Occipital lobe (tissue), 1 donor: ENCODE measurements at regions not wholly inside any gene's neighbourhood (a gene's known extent, or its start where the extent isn't known, plus 50 kb on each side); places are given as distances from the start of the nearest gene placed in this dataset.

Experiments
- DNase-seq: peaks from one replicate; lab custom pipeline; 2025; lab: John Stamatoyannopoulos, UW

DNA sequence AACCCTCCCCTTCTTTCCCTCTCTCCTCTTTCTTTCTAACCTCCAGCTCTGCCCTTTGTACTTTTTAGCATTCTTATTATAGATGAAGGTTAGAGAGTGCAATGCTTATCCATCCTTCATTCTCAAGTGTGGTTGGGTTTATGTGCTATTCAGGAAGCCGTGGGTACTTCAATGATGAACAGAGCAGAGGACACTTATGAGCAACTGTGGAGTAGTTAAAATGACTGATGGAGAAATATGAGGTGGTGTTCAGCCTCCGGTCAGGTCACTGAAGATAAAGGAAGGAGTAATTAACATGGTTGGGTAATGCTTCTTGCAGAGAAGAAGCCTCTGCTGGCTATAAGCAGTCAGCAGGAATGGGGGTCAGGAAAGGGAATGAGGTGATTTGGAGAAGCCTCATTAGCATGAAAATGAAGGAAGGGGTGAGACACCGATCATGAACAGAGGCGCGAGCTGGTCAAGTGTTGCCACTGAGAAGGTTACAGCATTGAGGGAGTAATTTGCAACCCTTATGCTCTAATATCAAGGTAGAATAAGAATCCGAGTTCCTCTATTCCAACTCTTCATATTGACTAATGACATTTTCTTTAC lies 174.7 kb downstream of the LPIN1 start:
- DNase-seq = no peak

DNA sequence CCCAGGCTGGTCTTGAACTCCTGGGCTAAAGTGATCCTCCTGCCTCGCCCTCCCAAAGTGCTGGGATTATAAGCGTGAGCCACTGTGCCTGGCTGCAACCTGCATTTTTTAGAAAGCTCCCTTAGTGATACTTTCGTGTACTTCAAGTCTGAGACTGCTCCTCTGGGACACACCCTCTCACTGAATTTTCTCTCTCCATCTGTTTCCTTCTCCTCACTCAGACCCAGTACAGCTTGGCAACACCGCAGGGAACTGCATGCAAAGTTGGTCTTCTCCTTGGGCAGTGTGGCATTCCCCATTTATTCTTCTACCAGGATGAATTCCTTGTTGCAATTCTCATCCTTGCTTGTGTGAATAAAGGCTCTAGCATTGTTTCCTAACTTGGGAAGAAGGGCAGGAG lies 175.9 kb downstream of the LPIN1 start:
- DNase-seq = no peak

DNA sequence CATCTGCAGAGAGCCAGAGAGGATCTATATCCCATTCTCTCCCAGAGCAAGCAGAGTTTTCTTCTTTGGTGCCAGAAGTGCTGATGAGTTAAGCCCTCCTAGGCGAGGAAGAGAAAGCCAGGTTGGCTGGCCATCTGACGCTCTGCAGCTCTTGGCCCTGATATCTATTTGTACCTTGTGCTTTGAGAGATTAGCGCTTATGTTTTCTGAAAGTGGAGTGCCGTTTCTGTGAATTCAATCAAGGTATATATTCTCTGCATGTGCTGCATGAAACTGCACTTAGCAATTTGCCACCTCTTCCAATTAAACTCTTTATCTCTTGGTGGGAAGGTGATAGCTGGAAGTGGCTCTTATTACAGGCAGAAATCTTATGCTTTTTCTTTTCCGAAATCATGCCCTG lies 177.5 kb downstream of the LPIN1 start:
- DNase-seq = no peak

DNA sequence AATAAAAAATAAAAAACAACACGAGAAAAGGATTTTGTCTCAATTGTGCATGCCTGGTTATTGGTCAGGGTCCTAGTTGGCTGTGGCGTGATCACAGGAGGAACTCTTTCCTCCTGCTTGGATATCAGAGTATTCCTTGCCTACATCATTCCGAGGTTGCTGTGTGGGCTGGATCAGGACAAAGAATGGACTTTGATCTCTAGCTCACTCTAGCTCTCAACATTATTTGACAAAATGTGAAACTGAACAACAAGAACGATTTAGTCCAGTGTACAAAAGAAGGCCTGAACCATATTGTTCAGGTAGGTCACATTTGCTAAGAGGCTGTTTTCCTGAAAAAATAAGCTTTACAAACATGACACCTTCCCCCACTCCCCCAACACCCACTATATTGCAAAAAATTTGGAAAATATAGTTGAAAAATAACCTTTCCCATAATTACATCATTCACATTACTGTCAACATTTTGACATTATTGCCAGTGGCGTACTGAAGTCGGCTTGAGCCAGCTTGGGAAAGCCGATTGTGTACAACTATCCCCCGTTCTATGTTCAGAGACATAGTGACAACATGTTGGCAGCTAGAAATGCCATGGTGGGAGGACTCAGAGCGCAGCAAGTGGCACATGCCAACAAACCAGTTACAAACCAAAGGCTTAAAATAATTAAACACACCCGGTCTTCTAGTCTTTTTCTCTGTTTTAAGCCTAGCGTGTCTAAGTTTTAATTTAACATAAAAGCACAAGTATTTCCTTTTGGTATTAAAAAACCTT lies 179.0 kb downstream of the LPIN1 start:
- no peak for DNase-seq

DNA sequence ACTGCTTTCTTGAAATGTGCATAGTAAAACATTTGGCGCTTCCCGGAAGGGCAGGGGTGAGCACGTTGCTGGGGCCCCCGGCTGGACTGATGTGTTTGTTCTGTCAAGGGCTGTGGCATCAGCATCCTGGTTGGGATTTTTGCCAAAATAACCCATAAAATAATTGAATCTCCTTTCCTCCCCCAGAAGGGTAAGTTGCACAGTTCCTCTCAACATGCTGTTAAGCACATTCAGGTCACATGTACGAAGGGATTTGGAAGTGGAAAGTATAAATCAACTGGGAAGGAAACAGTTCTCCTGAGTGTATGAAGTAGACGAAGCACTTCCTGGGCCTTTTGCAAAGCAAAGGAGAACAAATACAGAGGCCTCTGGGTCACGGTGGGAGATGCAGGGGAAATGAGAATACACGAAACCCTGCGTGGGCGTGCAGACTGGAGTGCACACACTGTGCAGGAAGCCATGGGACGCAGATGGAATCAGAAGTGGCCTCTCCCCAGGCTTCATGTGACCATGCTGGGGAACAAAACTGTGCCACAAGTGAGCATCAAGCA lies 183.9 kb downstream of the LPIN1 start:
- DNase-seq = no peak

DNA sequence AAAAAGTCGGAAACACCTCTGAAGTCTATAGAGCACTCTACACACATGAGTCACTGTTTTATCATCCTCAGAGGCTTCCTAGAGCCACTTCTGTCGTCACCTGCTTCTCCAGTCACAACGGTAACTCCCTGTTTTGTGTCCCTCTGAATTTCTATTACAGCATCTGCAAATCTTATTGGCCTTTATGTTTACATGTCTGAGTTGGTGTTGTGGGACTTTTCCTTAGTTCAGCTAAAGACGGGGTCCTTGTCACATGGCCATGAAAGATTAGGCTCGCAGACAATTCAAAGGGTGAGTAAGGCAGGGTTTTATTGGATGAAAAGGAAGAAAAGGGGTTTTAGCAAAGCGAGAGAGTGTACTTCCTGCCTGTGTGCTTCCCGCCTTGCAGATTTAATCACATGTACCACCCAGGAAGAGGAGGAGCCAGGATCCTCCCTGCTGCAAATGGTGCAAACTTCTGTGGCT lies 185.6 kb downstream of the LPIN1 start:
- DNase-seq = no peak

DNA sequence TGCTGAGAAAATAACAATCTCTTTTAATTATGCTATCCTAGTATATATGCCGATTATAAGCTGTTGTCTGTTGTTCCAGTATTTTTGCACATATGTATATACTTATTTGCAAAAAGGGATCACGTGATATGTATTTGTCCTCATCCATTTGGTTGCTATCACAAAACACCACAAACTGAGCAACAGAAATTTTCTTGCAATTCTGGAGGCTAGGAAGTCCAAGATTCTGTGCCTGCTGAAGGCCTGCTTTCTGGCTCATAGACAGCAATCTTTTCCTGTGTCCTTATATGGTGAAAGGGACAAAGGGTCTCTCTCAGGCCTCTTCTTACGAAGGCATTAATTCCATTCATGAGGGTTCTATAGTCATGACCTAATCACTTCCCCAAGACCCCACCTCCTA lies 186.5 kb downstream of the LPIN1 start:
- no peak for DNase-seq

DNA sequence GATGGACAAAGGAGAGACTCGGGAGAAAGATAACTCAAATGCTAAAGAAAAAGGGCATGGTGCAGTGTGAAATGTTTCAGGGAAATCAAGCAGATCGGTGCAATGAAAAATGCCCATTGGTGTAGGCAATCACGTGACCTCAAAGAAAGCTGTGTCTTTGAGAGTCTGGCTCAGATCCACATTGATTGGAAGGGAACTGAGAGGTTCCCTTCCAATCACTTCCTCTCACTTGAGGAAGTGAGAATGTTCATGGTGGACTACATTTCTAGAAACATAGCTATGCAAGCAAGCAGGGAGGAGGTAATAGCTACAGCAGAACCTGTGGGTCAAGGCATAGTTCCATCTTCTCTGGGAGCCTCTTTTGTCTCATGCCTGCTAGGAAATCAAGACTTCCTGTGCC lies 187.4 kb downstream of the LPIN1 start:
- no peak for DNase-seq

DNA sequence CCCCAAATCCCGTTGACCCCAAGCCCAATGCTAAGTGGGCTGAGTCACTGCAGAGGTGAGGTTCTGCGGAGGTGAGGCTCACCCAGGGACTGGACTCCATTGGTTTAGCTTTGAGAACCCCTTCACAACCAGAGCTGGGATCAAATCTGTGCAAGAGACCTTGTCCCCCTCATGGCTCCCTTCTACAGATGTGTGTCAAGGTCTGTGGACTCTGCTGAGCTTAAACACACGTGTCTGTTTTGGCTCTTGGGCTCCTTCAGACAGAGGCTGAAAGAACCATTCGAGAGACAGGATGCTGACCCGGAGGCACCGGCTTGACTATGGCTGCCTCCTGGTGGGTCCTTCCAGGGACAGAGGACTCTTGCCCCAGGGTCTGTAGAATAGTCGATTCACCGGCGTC lies 190.3 kb downstream of the LPIN1 start:
- no peak for DNase-seq

DNA sequence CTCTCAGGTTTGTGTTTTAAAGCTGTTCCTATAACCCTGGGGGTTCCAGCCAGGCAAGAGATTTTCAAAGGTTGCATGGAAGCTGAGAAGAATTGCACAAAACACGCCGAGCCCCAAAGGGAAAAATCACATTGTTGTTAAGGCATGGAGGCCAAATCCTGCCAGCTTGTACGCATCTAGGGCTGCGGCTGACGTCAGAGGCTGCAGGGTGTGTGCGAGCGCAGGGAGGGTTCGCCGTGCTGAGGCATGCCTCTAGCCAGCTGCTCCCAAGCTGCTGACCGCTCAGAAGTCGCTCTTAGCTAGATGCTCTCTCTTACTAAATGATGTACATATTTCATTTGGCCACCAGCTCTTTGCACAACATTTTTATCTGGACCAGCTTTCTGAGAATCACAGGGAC lies 191.8 kb downstream of the LPIN1 start:
- no peak for DNase-seq

DNA sequence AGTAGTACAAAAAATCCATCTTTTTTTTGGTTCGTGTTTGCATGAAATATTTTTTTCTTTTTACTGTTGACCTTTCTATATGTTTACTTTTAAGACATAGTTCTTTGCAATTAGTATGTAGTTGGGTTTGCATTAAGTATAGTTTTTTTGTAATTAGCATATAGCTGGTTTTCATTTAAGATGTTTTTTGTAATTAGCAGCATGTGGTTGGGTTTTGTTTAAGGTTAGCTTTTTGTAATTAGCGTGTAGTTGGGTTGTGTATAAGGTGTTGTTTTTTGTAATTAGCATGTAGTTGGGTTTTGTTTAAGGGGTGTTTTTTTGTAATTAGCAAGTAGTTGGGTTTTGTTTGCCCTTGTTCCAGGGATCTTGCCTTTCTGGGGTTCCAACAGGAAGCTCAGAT lies 193.1 kb downstream of the LPIN1 start:
- no peak for DNase-seq

DNA sequence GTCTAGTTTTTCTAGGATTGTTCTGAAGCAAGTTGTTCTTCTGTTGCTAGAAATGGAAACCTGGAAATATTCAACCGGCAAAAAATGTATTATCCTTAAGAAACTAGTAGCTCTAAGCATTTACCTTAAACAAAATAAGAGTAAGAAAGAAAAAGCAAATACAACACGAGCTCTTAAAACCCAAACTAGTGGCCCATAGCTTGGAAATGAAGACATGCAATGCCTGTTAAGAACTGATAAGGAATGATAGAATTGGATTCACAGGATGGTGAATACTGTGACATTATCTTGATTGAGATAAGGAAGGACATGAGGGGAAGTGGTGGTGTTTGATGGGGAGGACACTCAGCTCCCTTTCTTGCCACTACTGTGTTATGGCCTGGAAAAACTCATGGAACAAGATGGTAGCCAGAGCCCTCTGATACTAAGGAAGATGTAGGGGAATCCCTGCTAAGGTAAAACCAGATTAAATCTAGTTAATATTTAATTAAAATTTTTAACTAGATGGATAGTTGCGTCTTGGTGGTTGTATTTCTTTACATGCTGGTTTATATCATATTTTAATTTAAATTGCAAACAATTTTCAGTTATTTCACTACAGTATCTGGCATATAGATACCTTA lies 193.8 kb downstream of the LPIN1 start:
- no peak for DNase-seq

DNA sequence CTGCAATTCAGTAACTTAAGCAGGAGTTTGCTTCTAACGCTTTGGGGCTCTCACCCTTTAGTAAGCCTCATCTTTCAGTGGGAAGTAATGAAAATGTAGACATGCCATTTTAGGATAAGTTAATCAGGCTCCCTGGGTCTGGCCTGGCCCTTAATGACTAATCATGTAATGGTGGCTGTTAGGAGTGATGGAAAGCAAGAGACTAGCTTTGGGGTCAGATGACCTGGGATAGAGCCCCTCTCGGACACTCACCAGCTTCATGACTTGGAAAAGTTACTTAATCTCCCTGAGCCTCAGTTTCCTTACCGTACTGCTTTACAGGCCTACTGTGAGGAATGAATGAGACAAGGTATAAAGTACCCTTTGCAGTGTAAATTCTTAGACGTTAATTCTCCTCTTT lies 194.4 kb downstream of the LPIN1 start:
- no peak for DNase-seq

DNA sequence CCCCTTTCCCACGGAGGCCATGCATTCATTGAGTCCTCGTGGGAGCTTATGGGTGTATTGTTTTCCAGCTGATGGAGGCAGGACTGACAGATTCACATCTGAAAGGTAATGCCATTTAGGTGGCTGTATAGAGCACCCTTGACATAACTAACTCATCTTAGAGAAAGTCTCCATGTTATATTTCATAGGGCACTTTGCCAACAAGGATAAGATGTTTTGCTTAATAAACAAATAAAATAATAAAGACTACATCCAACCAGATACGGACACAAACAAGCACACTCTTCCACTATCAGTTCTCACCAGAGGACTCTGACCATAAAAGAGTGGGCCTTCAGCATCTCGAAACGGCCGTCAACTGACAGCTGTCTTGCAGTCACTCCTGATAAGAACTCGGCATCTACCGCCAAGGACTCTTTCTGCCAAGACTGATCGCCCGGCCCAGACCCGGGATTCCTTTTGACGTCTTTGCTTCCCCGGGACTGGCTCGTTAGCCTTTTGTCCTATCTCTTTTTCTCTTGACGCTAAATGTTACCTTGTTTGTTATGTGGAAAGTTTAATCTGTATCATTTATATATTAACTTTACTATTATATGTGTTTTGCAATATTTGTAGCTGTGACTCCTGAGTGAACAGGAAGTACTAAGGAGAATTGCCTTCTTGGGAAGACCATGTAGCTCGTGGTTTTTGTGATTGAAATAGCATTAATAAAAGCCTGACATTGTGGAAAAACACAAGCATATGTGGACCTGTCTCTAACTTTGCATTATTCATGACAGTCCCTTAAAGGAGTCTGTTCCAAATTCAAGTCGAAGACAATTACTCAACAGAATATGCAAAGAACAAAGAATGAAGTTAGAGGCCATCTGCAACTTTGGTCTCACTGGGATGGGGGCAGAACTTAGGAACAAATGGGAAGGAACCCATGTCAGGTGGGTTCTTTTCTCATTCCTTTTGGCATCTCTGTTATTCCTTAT lies 195.1 kb downstream of the LPIN1 start:
- no peak for DNase-seq

DNA sequence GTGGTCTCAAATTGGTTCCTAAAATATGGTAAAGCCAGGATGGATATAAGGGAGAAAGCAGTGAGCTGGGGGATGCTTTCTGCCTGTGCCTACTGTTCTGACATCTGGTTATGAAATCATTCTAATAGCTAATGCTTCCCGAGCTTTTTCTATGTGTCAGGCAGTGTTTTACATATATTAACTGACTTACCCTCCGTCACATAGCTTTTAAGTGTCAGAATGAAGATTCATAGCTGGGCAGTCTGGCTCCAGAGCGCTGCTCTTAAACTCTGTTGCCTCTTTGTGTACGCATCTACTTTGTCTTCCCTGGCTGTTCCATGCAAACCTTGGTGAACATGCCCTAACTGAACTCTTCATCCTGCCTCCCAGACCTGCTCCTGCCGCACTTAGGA lies 195.7 kb downstream of the LPIN1 start:
- no peak for DNase-seq

DNA sequence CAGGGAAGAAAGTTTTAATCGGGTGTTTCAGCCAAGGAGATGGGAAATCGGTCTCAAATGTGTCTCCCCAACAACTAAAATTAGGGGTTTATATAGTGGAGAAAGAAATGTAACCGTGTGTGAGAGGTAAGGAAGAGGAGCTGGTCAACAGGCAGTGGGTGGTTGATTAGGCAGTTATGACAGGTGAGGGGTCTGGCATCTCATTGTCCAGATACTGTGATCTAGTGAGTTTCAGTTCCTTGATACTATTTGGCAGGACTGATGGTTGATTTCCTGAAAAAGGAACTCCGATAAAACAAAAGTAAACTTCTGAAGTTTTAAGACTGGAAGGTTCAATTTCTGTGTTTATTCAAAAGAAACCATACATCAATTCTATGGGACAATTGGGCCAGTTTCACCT lies 197.9 kb downstream of the LPIN1 start:
- no peak for DNase-seq

DNA sequence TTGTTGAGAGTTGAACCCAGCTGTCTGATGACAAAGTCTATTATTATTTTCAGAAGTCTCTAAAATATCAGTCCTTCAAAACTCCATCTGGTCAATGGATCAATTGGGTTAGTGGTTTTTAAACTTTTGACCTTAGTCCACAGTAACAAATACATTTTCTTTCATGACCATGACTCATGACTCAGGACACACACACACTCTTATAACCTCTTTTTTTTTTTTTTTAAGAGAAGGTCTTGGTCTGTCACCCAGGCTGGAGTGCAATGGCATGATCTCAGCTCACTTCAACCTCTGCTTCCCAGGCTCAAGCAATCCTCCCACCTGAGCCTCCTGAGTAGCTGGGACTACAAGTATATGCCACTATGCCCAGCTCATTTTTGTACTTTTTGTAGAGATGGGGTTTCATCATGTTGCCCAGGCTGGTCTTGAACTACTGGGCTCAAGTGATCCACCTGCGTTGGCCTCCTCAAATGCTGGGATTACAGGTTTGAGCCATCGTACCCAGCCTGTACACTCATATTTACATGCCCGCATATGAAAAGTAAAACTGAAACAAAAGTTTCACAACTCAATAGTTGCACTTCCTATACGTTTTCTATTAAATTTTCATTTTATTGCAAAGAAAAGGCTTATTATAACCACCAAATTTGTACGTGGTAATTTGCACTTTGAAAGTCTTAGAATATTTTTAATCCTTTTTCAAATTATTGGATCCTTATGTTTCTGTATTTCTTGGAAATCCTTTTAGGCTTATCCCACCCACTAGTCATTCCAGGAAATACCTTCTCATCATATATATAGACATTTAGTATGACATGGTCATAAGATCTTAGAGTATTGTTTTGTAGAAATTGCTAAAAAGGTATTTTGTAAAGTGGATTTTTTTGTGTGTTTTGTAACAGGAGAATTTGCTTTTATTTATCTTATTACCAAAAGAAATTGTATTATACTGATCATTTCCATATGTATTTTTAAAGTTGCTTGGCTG lies 199.0 kb downstream of the LPIN1 start:
- no peak for DNase-seq

DNA sequence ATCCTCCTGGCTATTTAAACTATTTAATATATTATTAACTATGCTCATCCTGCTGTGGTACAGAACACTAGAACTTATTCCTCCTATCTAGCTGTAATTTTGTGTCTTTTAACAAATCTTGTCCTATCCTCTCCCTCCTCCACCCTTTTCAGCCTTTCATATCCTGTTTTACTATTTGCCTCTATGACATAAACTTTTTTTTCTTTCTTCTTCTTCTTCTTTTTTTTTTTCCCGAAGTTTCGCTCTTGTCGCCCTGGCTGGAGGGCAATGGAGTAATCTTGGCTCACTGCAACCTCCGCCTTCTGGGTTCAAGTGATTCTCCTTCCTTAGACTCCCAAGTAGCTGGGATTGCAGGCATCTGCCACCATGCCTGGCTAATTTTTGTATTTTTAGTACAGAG lies 201.5 kb downstream of the LPIN1 start:
- no peak for DNase-seq

DNA sequence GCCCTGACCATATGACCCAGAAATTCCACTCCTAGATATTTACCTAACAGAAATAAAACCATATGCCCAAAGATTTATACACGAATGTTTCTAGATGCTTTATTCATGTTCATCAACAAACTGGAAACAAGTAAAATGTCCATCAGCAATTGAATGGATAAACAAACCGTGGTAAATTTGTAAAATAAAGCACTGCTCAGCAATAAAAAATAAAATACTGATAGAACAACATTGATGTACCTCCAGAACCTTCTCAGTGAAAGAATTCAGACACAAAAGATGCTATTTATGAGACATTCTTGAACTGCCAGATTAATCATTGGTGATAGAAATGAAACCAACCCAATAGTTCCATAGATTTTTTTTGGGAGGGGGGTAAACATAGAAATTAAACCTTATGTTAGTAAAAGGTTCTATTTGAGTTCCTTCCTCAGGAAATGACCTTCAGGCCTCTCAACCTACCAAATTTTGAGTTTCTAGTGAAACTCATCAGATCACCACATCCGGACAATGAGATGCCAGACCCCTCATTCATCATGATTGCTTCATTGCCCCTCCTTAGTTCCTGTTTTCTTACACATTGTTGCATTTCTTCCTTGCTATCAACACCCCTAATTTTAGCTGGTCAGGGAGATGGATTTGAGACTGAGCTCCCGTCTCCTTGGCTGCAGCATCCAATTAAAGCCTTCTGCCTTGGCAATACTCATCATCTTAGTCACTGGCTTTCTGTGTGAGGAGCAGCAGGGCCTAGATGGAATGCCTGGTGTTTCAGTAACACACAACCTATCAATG lies 203.5 kb downstream of the LPIN1 start:
- DNase-seq = no peak
